ENCODE measurements at regions not wholly inside any gene's neighbourhood (a gene's known extent, or its start where the extent isn't known, plus 50 kb on each side); places are given as distances from the start of the nearest gene placed in this dataset.

- no peak for TF ChIP-seq EZH2 (IDR thresholded peaks at IDR 0.05; ENCODE audit: borderline replicate concordance, low read length)
- TF ChIP-seq, protein P1, sequence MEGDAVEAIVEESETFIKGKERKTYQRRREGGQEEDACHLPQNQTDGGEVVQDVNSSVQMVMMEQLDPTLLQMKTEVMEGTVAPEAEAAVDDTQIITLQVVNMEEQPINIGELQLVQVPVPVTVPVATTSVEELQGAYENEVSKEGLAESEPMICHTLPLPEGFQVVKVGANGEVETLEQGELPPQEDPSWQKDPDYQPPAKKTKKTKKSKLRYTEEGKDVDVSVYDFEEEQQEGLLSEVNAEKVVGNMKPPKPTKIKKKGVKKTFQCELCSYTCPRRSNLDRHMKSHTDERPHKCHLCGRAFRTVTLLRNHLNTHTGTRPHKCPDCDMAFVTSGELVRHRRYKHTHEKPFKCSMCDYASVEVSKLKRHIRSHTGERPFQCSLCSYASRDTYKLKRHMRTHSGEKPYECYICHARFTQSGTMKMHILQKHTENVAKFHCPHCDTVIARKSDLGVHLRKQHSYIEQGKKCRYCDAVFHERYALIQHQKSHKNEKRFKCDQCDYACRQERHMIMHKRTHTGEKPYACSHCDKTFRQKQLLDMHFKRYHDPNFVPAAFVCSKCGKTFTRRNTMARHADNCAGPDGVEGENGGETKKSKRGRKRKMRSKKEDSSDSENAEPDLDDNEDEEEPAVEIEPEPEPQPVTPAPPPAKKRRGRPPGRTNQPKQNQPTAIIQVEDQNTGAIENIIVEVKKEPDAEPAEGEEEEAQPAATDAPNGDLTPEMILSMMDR (IDR thresholded peaks at IDR 0.05; ENCODE audit: low read length): no peak
- H2AFZ ChIP-seq (ENCODE audit: low read length): no peak overlapping the region
- H3K4me3 ChIP-seq (ENCODE audit: low read depth, low read length, poor library complexity, severe bottlenecking): no peak overlapping the region
- no peak overlapping the region for H3K4me2 ChIP-seq (ENCODE audit: low read length)
- no peaks in the 10 kb centered on the region for H3K36me3 ChIP-seq (ENCODE audit: insufficient read depth, low read length)
- no peaks in the 10 kb centered on the region for H3K79me2 ChIP-seq (ENCODE audit: insufficient read depth, low read length)
- H3K9me3 ChIP-seq (ENCODE audit: low read length): no peaks in the 10 kb centered on the region
- H3K9me2 ChIP-seq (ENCODE audit: low read depth, low read length): no peaks in the 10 kb centered on the region
- H3K27ac ChIP-seq (ENCODE audit: low read depth, low read length, poor library complexity, severe bottlenecking): no peak overlapping the region
- H3K4me1 ChIP-seq (ENCODE audit: insufficient read depth, low read length, severe bottlenecking): no peaks in the 10 kb centered on the region
- no peaks in the 10 kb centered on the region for H3F3A ChIP-seq (ENCODE audit: insufficient read depth, low read length)
- H3K27me3 ChIP-seq (ENCODE audit: insufficient read depth, low read length): no peaks in the 10 kb centered on the region
- H3K9ac ChIP-seq (ENCODE audit: low read length): no peak overlapping the region
- no peaks in the 10 kb centered on the region for H4K20me1 ChIP-seq (ENCODE audit: insufficient read depth, low read length)
These were observed 268.5 kb downstream of the SH3BP4 start for GRCh38 chr2:235220331-235220730.

- H3K9ac ChIP-seq (ENCODE audit: low read length): no peak overlapping the region
- no peaks in the 10 kb centered on the region for H3F3A ChIP-seq (ENCODE audit: insufficient read depth, low read length)
- H3K9me2 ChIP-seq (ENCODE audit: low read depth, low read length): no peaks in the 10 kb centered on the region
- H3K36me3 ChIP-seq (ENCODE audit: insufficient read depth, low read length): no peaks in the 10 kb centered on the region
- H3K9me3 ChIP-seq (ENCODE audit: low read length): no peaks in the 10 kb centered on the region
- H3K27ac ChIP-seq (ENCODE audit: low read depth, low read length, poor library complexity, severe bottlenecking): no peak overlapping the region
- H3K79me2 ChIP-seq (ENCODE audit: insufficient read depth, low read length): no peaks in the 10 kb centered on the region
- no peaks in the 10 kb centered on the region for H3K27me3 ChIP-seq (ENCODE audit: insufficient read depth, low read length)
- H3K4me3 ChIP-seq (ENCODE audit: low read depth, low read length, poor library complexity, severe bottlenecking): no peak overlapping the region
- no peak overlapping the region for H3K4me2 ChIP-seq (ENCODE audit: low read length)
- no peaks in the 10 kb centered on the region for H3K4me1 ChIP-seq (ENCODE audit: insufficient read depth, low read length, severe bottlenecking)
- no peak for TF ChIP-seq EZH2 (IDR thresholded peaks at IDR 0.05; ENCODE audit: borderline replicate concordance, low read length)
- TF ChIP-seq, protein P1 (IDR thresholded peaks at IDR 0.05; ENCODE audit: low read length): no peak
- no peak overlapping the region for H2AFZ ChIP-seq (ENCODE audit: low read length)
- no peaks in the 10 kb centered on the region for H4K20me1 ChIP-seq (ENCODE audit: insufficient read depth, low read length)
These were observed 270.8 kb upstream of the AGAP1 start for GRCh38 chr2:235223011-235223410.

DNA sequence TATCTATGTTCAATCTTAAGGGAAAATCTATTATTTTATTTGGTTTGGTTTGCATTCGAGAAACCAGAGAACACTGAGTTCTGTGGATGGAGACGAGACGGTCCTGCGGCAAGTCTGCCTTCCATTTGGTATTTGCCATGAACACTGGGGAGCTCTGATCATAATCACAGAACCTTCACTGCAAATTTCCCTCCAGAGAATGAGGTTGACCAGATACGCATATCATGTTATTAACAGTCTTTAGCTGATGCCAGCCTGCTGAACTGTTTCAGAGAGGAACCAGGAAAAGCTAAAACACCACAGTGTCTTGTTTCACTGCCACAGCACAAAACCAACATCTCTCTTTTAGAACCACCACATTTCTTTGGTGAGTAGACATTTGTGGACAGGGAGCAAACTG is 269.4 kb upstream of the AGAP1 start:
- H3K27ac ChIP-seq (ENCODE audit: low read depth, low read length, poor library complexity, severe bottlenecking): no peak overlapping the region
- H3K79me2 ChIP-seq (ENCODE audit: insufficient read depth, low read length): no peaks in the 10 kb centered on the region
- no peaks in the 10 kb centered on the region for H3F3A ChIP-seq (ENCODE audit: insufficient read depth, low read length)
- no peaks in the 10 kb centered on the region for H3K4me1 ChIP-seq (ENCODE audit: insufficient read depth, low read length, severe bottlenecking)
- no peaks in the 10 kb centered on the region for H3K27me3 ChIP-seq (ENCODE audit: insufficient read depth, low read length)
- H3K36me3 ChIP-seq (ENCODE audit: insufficient read depth, low read length): no peaks in the 10 kb centered on the region
- no peaks in the 10 kb centered on the region for H3K9me3 ChIP-seq (ENCODE audit: low read length)
- TF ChIP-seq EZH2 (IDR thresholded peaks at IDR 0.05; ENCODE audit: borderline replicate concordance, low read length): no peak
- TF ChIP-seq, protein P1 (IDR thresholded peaks at IDR 0.05; ENCODE audit: low read length): no peak
- H3K9me2 ChIP-seq (ENCODE audit: low read depth, low read length): no peaks in the 10 kb centered on the region
- H3K4me2 ChIP-seq (ENCODE audit: low read length): no peak overlapping the region
- no peaks in the 10 kb centered on the region for H4K20me1 ChIP-seq (ENCODE audit: insufficient read depth, low read length)
- no peak overlapping the region for H3K4me3 ChIP-seq (ENCODE audit: low read depth, low read length, poor library complexity, severe bottlenecking)
- no peak overlapping the region for H3K9ac ChIP-seq (ENCODE audit: low read length)
- no peak overlapping the region for H2AFZ ChIP-seq (ENCODE audit: low read length)
